ENCODE measurements at regions not wholly inside any gene's neighbourhood (a gene's known extent, or its start where the extent isn't known, plus 50 kb on each side); places are given as distances from the start of the nearest gene placed in this dataset.
"Not testable (repeated sequence)": the region's sequence is repeated elsewhere in the genome, so short reads cannot be mapped to it uniquely, and the experiment has no call there.

DNA sequence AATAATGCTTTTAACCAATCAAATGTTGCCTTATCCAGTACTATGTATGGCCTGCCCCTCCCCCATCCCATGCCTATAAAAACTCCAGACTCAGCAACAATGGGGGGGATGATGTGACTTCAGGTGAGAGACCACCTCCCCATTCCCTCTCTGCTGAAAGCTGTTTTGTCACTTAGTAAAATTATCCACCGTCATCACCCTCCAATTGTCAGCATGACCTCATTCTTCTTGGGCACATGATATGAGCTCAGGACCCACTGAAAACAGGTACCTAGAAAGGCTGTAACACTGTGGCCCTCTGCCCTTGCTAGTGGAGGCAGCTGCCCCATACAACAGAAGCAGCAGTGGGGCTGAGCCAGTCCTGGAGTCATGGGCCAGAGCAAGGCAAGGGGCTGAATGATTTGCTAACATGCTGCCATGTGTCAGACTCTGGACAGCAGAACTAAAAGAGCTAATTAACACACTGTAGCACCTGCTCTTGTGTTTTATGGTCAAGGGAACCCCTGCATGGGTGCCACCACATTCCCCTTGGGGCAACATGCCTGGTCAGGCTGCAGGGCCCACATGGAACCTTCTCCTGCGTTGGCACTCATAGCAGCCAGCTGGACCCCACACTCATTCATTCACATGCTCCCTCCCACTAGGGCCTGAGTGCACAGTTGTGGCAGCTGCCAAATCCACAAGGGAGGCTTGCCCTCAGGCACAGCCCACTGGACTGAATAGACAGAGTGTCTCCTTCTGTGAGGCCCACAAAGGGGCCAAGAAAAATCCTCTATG, 722.2 kb upstream of the PCDH20 start:
- DNase-seq: no peak

DNA sequence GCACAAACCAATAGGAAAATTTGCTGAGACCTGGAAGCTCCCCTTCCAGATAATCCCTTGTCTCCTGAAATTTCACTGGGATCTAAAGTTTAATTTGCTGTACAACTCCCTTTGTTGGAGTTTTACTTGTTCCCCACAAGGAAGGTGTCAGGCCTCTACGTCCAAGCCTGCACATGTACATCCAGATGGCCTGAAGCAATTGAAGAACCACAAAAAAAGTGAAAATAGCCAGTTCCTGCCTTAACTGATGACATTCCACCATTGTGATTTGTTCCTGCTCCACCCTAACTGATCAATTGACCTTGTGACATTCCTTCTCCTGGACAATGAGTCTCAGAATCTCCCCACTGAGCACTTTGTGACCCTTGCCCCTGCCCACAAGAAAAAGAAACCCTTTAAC, 716.0 kb upstream of the PCDH20 start:
- DNase-seq: no peak

DNA sequence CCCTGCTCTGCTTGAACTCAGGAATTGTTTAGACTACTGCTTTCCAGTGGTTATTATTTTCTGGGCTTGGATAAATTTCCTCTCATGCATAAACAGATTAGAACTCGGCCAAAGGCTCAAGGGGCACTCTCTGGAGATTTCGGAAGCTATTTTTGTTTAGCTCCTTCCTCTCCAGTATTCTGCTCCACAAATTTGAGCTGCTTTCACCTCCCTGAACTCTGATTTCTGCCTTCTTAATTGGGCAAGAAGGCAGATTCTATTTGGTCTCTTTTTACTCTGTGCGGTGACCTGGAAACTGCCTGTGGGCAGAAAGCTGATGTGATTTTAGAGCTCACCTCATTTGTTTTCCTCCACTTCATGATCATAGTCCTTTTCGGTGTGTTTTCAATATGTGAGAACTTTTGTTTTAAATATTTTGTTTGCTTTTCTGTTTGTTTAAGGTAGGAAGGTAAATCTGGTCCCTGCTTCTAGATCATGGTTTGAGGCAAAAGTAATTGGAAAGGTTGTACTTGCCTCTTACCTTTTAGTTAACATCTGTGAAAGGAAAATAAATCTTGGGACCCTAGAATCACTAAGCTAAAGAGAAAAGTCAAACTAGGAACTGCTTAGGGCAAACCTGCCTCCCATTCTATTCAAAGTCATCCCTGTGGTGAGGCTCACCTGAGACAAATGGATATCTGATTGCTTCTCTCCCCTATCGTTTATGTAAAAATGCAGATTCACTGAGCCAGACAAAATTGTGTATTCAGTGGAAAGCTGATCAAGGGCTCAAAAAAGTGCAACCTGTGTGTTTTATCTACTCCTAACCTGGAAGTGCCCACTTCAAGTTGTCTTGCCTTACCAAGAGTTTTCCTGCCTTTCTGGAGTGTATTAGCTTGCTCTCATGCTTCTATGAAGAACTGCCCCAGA, 714.7 kb upstream of the PCDH20 start:
- DNase-seq: no peak

DNA sequence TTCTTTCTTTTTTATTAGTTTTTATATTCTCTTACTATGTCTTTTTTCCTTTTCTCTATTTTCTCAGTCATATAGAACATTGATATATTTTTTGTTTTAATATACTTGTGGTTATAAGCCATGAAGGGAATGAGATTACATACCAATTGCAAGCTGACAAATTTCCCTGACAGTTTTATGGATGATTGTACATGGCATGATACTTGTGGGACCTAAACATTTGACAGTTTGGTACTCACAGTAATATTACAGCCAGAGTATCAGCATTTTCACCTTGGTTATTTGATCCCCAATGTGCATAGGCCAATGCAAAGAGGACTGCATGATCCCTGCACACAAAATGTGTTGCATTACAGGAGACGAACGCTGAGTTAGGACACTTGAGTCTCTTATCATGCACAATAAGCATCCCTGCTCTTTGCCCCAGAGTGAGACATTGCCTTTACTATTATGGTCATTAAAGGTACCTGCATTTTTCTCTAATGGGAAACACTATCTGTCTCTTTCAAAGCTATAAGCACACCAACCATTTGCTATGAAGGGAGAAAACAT, 713.4 kb upstream of the PCDH20 start:
- DNase-seq: no peak

DNA sequence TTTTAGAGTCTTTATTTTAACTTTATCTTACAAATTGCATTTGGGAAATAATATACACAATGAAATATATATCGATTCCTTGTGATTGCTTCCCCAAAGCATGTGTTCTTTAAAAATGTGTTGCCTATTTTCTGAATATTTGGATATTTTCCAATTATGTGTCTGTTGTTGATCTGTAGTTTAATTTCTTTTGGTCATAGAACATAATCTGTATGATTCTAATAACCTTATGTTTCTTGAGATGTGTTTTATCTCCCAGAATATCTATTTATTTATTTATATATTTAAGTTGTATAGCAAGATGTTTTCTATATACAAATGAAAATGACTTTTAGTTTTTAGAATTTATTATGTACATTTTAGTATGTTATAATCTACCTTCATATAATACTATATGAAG, 710.8 kb upstream of the PCDH20 start:
- no peak for DNase-seq

DNA sequence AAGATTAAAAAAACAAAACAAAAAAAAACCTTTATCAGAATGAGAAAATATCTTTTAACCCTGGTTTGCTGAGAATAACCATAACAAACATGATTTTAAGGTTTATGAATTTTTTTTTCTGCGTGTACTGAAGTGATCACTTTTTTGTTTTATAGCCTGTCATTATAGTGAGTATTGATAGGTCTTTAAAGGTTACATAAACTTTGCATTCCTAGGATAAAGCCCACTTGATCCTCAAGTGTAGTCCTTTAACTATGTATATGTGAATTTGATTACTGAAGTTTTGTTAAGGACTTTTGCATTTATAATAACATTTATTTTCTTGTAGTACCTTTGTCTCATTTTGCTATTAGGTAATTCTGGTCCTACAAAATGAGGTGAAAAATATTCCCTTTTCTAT, 709.8 kb upstream of the PCDH20 start:
- no peak for DNase-seq

DNA sequence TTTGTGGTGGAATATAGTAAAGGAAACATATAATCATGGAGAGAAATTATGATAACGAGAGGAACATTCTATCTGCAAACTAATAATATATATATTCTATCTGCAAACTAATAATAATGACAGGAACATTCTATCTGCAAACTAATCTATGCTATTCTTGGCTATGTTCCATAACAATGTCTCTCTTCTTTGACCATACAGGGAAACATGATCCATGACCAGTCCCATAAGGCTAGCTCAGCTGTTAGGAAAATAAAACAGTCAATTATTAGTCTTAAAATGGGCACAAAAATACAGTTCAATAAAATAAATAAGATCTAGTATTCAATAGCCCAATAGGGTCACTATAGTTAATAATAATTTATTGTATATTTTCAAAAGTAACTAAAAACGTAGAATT, 707.8 kb upstream of the PCDH20 start:
- no peak for DNase-seq

DNA sequence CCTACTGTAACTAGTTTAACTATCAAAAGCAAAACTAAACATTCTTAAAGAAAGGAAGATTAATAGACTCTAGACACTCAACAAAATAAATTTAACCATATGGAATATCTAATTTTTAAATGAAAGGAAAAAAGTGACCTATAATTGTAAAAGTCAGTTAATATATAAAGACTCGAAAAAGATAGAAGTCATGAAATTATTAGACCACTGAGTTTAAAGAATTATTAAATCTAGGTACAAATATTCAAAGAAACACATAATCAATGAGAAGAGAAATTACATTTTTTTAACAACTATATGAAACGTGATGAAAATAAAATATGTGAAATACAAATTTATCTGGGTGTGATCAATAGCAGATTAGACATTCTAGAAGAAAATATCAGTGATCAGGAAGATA, 706.8 kb upstream of the PCDH20 start:
- no peak for DNase-seq

DNA sequence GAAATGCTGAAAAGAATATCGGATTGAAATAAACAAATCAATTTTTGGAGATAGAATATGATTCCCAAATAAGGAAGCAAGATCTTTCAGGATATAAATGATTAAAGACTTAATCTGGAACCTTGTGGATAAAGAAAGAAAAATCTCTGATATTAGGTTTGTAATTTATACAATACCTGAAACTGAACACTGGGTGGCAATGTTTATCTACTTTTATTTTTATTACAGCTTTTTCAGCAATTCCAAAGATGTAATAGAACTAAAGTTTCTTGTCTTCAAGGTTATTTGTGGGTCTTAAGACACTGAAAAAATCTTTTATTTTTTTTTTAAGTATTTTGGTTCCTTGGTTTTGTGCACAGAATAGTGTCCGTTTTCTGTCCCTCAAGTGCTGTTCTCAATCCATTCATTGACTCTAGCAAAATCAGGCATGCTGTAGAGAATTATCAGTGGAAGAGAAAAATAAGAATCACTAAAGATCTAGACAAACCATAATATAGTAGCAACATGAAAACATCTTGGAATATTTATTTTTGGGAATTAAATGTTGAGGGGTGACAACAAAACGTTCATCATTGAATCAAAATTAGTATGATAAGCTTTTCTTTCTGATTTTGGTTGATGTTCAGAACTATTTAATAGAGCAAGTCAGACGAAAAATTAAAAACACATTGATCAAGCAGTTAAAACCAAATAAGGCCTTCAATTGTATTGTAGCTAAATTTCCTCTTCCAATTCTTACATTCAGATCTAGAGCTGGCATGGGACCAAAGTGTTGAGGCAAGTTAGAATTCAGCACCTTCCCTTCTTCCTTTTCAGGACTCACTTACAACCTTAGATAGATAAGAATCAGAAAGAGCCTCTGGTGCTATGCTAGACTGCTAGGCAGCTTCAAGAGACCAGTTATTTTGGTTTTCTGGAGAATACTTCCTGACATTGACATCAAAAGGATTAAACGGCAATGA, 704.4 kb upstream of the PCDH20 start:
- DNase-seq: peak; percentile 47

DNA sequence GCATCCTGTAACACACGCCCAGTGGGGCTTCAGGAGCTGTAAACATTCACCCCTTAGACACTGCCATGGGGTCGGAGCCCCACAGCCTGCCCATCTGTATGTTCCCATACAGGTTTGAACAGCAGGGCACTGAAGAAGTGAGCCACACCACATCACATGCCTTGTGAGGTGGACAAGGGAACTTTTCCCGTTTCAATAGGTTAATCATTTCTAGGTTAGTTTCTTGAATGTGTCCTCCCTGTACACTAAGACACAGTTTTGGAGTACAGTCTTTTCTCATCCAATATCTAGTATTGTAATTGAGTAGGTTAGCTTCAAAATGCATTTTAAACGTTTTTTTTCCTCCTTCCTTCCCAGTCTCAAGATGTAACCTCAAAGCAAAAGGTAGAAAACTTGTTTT, 700.2 kb upstream of the PCDH20 start:
- DNase-seq: no peak

DNA sequence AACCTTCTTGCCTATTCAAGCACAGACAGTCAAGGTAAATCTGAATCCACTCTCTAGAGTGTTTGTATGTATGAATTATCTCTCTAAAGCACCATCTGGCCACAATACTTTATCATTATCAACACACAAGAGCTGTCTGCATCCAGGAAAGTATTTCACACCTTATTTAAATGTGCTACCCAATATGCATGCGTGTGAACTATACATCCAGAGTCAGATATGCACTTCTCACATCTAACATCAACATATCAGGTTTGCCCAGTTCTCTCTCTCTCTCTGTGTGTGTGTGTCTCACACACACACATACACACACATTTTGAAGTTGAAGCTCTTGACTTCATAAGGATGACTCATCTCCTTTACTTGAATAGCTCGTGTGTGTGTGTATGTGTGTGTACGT, 697.5 kb upstream of the PCDH20 start:
- DNase-seq: no peak

DNA sequence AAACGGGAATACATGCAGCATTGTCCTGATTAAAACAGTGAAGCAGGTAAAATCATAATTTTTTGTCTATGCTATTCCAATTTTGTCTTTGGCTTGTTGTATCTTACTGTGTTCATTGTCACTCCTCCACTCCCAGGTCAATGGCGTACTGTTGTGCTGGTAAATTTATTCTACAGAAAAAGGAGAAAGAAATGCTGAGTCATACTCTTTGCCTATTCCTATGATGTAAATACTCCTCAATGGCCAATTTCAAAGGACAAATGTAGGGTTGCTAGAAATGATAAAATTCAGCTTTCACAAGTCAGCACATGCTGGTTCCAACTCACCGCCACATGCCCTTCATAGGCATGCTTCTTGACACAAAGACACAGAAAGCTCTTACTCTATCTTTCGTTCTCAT, 694.4 kb upstream of the PCDH20 start:
- no peak for DNase-seq

DNA sequence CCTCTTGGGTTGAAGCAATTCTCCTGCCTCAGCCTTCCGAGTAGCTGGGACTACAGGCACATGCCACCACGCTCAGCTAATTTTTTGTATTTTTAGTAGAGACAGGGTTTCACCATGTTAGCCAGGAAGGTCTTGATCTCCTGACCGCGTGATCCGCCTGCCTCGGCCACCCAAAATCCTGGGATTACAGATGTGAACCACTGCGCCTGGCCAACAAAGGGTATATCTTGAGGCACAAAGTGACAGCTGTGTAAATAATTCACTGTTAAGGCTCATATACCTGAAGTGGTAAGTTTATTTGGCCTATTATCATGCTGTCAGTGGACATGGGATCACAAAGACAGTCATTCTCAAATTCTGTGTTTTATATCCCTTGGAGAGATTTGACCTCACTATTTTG, 688.5 kb upstream of the PCDH20 start:
- DNase-seq: not testable (repeated sequence)

DNA sequence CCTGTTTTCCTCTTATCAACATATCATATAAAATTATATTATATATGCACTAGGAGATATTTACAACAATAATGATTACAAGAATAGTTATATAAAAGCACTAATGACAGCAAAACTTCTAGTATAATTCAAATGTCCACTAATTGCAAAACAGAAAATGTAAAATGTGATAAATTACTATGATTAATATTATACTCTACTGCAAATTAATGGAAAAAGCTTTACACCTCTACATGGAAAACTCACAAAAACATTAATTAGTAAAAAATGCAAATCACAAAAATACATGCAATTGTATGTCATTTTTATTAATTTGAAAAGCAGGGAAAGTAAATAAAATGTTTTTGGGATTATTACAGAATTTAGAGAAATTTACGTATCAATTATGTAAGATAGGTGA, 681.0 kb upstream of the PCDH20 start:
- DNase-seq: no peak

DNA sequence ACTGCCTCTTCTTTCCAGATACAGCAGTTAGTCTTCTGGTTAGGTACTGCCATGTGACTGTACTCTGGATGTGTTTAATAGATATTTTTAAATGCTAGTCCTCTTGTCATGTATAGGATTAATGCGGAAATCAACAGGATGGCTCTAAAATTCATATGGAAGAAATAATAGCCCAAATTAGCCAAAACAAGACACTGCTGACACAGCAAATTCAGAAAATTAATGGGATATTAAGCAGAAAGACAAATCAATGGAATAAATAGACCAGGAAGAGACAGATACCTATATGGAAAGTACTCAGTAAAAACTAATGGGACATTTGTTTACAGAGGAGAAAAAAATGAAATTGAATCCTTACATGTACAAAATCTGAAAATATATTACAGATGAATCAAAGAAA, 679.3 kb upstream of the PCDH20 start:
- no peak for DNase-seq

DNA sequence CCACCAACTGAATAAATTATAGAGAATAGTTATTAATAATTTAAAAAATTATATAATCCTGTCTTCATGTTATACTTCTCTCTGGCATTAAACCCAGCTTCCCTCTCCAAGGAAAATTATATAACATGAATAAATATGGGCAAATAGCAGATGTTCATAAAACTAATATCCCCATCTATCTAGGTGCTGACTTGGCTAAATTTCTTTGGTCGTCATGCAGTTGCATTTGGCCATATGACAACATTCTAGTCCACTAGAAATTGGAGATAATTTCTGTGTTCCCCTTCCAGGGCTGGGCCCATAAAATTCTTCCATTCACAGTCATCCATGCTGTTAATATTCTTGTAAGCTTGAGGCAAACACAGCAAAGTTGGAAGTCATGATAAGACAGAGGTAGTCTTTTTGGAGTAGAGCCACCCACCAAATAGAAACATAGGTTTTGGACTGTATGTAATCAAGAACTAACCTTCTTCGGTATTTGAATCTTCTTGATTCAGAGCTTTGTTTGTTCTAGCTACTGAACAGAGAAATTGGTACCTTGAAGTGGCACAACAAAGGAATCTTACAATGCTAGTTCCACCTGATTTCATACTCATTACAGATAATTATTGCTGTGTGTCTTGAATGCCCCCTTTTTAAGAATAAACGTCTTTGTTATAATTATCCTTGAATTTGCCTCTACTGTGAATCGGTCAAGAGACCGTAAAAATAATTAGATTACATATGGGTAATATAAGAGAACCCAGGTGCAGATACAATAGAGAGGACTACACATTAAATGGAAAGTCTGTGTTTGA, 678.5 kb upstream of the PCDH20 start:
- no peak for DNase-seq

DNA sequence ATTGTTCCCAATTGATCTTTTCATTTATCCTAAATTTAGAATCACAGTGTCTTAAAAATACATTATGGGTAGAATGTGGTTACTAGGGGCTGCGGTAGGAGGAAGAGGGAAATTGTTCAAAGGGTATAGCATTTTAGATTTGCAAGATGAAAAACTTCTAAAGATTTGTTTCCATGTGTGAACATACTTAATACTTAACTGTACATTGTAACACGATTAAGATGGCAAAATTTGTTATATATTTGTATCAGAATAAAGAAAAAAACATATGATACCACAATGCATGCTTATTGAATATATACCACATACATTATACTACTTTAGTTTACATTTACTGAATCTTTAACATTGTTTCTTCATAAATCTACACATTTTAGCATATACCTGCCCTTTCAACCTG, 677.3 kb upstream of the PCDH20 start:
- no peak for DNase-seq

DNA sequence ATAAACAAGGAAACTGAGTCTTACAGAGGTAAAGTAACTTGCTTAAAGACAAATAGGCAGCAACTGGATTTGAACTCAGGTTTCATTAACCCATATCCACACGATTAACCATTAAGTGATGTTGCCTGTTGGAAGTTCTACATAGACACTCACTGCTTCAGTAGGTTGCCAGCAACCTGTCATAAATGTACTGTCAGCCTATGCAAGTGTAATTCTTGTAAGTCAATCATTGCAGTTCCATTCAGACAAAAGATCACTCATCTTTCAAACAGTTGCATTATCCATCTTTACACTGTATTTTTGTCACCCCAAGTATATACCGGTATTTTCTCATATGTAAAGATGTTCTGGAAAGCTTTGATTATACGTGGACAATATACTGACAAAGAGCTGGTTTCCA, 676.9 kb upstream of the PCDH20 start:
- DNase-seq: no peak

DNA sequence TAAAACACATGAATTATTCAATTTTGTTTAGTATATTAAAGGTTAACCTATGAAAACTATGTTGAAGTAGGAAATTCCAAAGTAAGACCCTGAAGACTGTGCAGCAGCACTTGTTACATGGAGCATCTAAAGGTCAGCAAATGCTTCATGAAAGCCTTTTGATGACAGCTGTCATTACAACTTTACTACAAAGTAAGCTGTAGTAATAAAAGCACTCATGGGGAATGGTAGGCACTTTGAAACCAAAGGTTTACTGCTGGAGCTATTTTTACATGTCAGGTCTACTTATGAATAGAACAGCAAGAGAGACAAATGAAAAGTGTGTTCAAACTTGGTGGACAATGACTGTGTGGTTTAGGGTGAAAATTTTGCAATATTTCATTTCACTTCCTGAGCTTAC, 672.5 kb upstream of the PCDH20 start:
- no peak for DNase-seq

DNA sequence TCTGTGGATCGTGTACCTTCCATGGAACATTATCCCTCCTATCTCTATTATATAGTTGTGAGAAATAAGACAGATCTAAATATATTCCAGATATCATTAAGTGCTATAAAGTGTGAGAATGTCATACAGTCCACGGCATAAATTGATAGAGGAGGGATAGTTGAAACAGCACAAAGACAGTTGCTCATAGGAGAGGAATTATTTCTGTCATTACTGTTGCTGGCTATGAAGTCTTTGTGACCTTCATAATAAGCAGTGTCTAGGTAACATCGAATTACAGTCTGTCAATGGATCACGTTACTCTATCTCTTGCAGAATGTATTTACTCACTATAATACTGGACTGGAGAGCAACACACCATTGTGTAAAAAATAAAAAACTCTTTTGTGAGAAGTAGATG, 671.5 kb upstream of the PCDH20 start:
- no peak for DNase-seq

DNA sequence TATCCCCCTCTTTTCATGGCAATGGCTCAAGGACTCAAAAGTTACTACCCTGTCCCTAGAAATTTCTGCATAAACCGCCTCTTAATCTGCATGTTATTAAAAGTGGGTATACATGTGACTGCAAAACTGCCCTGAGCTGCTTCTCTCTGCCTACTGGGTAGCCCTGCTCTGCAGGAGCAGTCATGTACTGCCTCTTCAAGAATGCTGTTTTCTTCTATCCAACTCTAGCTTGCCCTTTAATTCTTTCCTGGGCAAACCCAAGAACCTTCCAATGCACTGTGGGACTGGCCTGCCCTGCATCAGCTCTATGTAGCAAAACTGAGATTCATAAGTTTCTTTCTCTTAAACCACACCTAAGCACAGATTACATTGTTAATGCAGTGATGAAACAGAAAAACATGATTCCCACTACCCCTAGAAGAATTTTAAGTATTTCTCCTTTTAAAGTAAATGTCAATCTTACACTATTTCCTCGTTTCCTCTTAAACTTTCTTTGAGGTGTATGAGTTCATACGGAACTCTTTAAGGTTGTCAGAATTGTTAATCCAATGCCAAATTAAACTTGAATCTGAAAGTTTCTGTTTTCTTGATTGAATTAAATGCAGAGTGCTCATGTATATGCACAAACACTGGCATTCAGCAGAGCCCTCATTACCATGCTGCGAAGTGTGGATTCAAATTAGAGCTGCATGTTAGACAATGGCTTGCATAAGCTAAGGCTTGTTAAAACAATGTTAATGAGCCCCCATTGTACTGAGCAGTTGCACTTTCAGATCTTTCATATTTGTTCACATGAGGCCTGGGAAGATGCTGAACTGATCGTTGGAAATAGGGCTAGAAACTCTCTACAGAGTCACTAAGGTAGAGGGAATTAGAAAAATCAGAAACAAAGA, 669.9 kb upstream of the PCDH20 start:
- DNase-seq: no peak
